Spleen (tissue), 7 donors: ENCODE measurements at regions not wholly inside any gene's neighbourhood (a gene's known extent, or its start where the extent isn't known, plus 50 kb on each side); places are given as distances from the start of the nearest gene placed in this dataset.

ENCODE experiments used
- CTCF ChIP-seq, 11 experiments: fragments of 200-600 bp in 7 of 11; fragments of 450-650 bp in 4 of 11; sonication (generic) in 4 of 11; IDR thresholded peaks in 8 of 11; conservative IDR thresholded peaks in 3 of 11; 1 replicate in 7 of 11; 2 replicates in 4 of 11; pipeline versions ENCODE4 v1.4.0 to v1.8.0; 2016 to 2021; ENCODE audit warnings: antibody characterized with exemption in 11 of 11, inconsistent platforms in 4 of 11, mild to moderate bottlenecking in 1 of 11
- POLR2A ChIP-seq, 3 donors: fragments of 450-650 bp; IDR thresholded peaks; one replicate each; pipeline ENCODE4 v1.5.1; 2017; ENCODE audit warnings: antibody characterized with exemption in 3 of 3, mild to moderate bottlenecking in 1 of 3
- POLR2AphosphoS5 ChIP-seq, 3 donors: sonication (generic); formaldehyde crosslinking; IDR thresholded peaks; one replicate each; pipeline ENCODE4 v1.5.1; 2017; ENCODE audit warnings: antibody characterized with exemption in 3 of 3
- donor health status: DM: no; HTN: no; CAD: no; lungs with moderate emphysema.
- donor health status: DM: no; HTN: no; CAD: no.
- donor health status: DM: no; HTN: no; CAD: no.

GRCh38 chr18:51257150-51257549 lies 59.7 kb upstream of the MEX3C start:
- TF ChIP-seq CTCF (IDR thresholded peaks at IDR 0.05 in 8 of 11, conservative IDR thresholded peaks at IDR 0.05 in 3 of 11) (no peak), POLR2AphosphoS5 (IDR thresholded peaks at IDR 0.05) (no peak), POLR2A (IDR thresholded peaks at IDR 0.05) (no peak)
